HUES6 (cell line): ENCODE measurements at regions not wholly inside any gene's neighbourhood (a gene's known extent, or its start where the extent isn't known, plus 50 kb on each side); places are given as distances from the start of the nearest gene placed in this dataset.

Source experiments
- H3K27ac ChIP-seq: 2 replicates; pipeline ENCODE4 v1.7.0; 2013; ENCODE audit warnings: low read depth, mild to moderate bottlenecking, low read length, inconsistent platforms
- H3K27me3 ChIP-seq: 2 replicates; pipeline ENCODE4 v1.6.1; 2013; ENCODE audit warnings: low read length; ENCODE audit not compliant: control insufficient read depth, insufficient read depth
- H3K36me3 ChIP-seq: 2 replicates; pipeline ENCODE4 v1.6.1; 2013; ENCODE audit warnings: low read length; ENCODE audit not compliant: control insufficient read depth, insufficient read depth
- H3K4me1 ChIP-seq: 2 replicates; pipeline ENCODE4 v1.6.1; 2013; ENCODE audit warnings: low read length; ENCODE audit not compliant: control insufficient read depth, insufficient read depth
- H3K4me3 ChIP-seq: 2 replicates; pipeline ENCODE4 v1.5.1; 2013; ENCODE audit warnings: low read depth, low read length
- H3K9ac ChIP-seq: one replicate; pipeline ENCODE4 v1.6.1; 2013; ENCODE audit warnings: mild to moderate bottlenecking, low read length
- H3K9me3 ChIP-seq: 2 replicates; pipeline ENCODE4 v1.6.1; 2013; ENCODE audit warnings: low read depth, low read length; ENCODE audit not compliant: control insufficient read depth, insufficient read depth

- Histone ChIP-seq H3K9ac (no peak overlapping the region), H3K36me3 (no peaks in the 10 kb centered on the region), H3K4me3 (no peak overlapping the region), H3K27ac (no peak overlapping the region), H3K4me1 (peaks cover 11% of the 10 kb centered on the region), H3K9me3 (no peaks in the 10 kb centered on the region), H3K27me3 (no peaks in the 10 kb centered on the region)
These were observed 164.0 kb downstream of the FASLG start for GRCh38 chr1:172822886-172823285.

- H3K4me1 ChIP-seq, result peaks cover 11% of the 10 kb centered on the region
- H3K27ac ChIP-seq, result no peak overlapping the region
- H3K36me3 ChIP-seq, result no peaks in the 10 kb centered on the region
- H3K27me3 ChIP-seq, result no peaks in the 10 kb centered on the region
- no peak overlapping the region for H3K4me3 ChIP-seq
- no peaks in the 10 kb centered on the region for H3K9me3 ChIP-seq
- no peak overlapping the region for H3K9ac ChIP-seq
These were observed 164.6 kb downstream of the FASLG start for GRCh38 chr1:172823534-172823933.

GRCh38 chr1:172824209-172824608, 165.3 kb downstream of the FASLG start:
- no peaks in the 10 kb centered on the region for H3K27me3 ChIP-seq
- no peak overlapping the region for H3K4me3 ChIP-seq
- H3K4me1 ChIP-seq, result peaks cover 7% of the 10 kb centered on the region
- H3K9ac ChIP-seq, result no peak overlapping the region
- H3K9me3 ChIP-seq, result no peaks in the 10 kb centered on the region
- H3K27ac ChIP-seq, result no peak overlapping the region
- no peaks in the 10 kb centered on the region for H3K36me3 ChIP-seq

- no peaks in the 10 kb centered on the region for H3K36me3 ChIP-seq
- H3K27me3 ChIP-seq, result no peaks in the 10 kb centered on the region
- H3K27ac ChIP-seq, result no peak overlapping the region
- no peak overlapping the region for H3K4me3 ChIP-seq
- peaks cover 6% of the 10 kb centered on the region for H3K4me1 ChIP-seq
- no peak overlapping the region for H3K9ac ChIP-seq
- H3K9me3 ChIP-seq, result no peaks in the 10 kb centered on the region
These were observed 167.3 kb downstream of the FASLG start for GRCh38 chr1:172826096-172826741.

GRCh38 chr1:172827301-172827700, 168.4 kb downstream of the FASLG start:
- Histone ChIP-seq H3K27ac (no peak overlapping the region), H3K4me1 (peaks cover 6% of the 10 kb centered on the region), H3K27me3 (no peaks in the 10 kb centered on the region), H3K4me3 (no peak overlapping the region), H3K9me3 (no peaks in the 10 kb centered on the region), H3K9ac (no peak overlapping the region), H3K36me3 (no peaks in the 10 kb centered on the region)

GRCh38 chr1:172827841-172828240, 168.9 kb downstream of the FASLG start:
- Histone ChIP-seq H3K27ac (no peak overlapping the region), H3K4me3 (no peak overlapping the region), H3K9ac (no peak overlapping the region), H3K36me3 (no peaks in the 10 kb centered on the region), H3K4me1 (peaks cover 6% of the 10 kb centered on the region), H3K9me3 (no peaks in the 10 kb centered on the region), H3K27me3 (no peaks in the 10 kb centered on the region)

- no peaks in the 10 kb centered on the region for H3K27me3 ChIP-seq
- H3K4me1 ChIP-seq, result no peaks in the 10 kb centered on the region
- no peak overlapping the region for H3K4me3 ChIP-seq
- no peaks in the 10 kb centered on the region for H3K9me3 ChIP-seq
- no peaks in the 10 kb centered on the region for H3K36me3 ChIP-seq
- no peak overlapping the region for H3K27ac ChIP-seq
- H3K9ac ChIP-seq, result no peak overlapping the region
These were observed 173.3 kb downstream of the FASLG start for GRCh38 chr1:172832006-172832725.

- H3K4me1 ChIP-seq, result no peaks in the 10 kb centered on the region
- no peaks in the 10 kb centered on the region for H3K36me3 ChIP-seq
- H3K4me3 ChIP-seq, result no peak overlapping the region
- no peaks in the 10 kb centered on the region for H3K27me3 ChIP-seq
- H3K9ac ChIP-seq, result no peak overlapping the region
- no peaks in the 10 kb centered on the region for H3K9me3 ChIP-seq
- H3K27ac ChIP-seq, result no peak overlapping the region
These were observed 175.1 kb downstream of the FASLG start for GRCh38 chr1:172833954-172834353.

DNA sequence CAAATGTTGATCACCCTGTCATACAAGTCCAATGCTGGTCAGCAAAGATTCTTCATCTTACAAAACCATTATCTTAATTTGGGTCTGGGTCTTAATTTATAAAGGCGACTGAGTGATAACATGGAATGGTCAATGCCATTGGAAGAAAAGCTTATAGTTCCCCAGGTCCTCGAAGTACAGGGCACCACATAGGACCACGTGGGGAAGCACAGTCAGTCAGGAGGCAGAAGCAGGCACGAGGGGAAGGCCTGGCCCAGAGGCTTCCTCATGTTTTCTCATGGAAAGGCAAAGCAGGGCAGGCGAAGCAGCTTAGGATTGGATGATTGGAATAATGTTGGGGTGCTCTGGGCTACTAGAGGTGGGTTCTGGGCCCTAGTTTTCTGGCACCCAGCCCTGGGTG, 175.7 kb downstream of the FASLG start:
- Histone ChIP-seq H3K27ac (no peak overlapping the region), H3K4me3 (no peak overlapping the region), H3K9me3 (no peaks in the 10 kb centered on the region), H3K9ac (no peak overlapping the region), H3K27me3 (no peaks in the 10 kb centered on the region), H3K4me1 (no peaks in the 10 kb centered on the region), H3K36me3 (no peaks in the 10 kb centered on the region)

DNA sequence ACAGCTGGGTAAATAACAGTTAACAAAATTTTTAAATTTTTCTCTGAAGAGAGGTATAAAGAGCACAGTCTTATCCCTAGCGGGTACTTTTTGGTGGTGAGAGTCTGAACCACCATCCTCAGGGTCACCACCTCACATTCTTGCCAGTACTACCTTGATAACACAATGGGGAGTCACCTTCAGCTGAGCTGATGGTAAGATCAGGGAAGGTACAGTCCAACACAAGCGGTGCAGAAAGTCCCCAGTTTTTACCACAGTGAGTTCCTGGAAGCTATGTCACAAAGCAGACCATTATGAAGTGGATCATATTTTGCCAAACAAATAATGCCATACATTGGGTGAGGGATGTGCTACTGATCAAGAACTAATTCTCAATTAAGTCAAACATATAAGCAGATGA, 176.9 kb downstream of the FASLG start:
- no peaks in the 10 kb centered on the region for H3K4me1 ChIP-seq
- no peaks in the 10 kb centered on the region for H3K9me3 ChIP-seq
- H3K27me3 ChIP-seq, result no peaks in the 10 kb centered on the region
- no peak overlapping the region for H3K9ac ChIP-seq
- no peak overlapping the region for H3K4me3 ChIP-seq
- no peaks in the 10 kb centered on the region for H3K36me3 ChIP-seq
- H3K27ac ChIP-seq, result no peak overlapping the region

GRCh38 chr1:172837816-172838679, 179.1 kb downstream of the FASLG start:
- Histone ChIP-seq H3K4me1 (peaks cover 1% of the 10 kb centered on the region; the same call in 1 of the 2 replicates), H3K9me3 (no peaks in the 10 kb centered on the region), H3K36me3 (no peaks in the 10 kb centered on the region), H3K27ac (no peak overlapping the region), H3K9ac (no peak overlapping the region), H3K27me3 (no peaks in the 10 kb centered on the region), H3K4me3 (no peak overlapping the region)
